ENCODE measurements at regions not wholly inside any gene's neighbourhood (a gene's known extent, or its start where the extent isn't known, plus 50 kb on each side); places are given as distances from the start of the nearest gene placed in this dataset.

GRCh38 chr20:63091901-63092659 lies 85.3 kb upstream of the BHLHE23 start:
- Mint-ChIP-seq H3K4me3 (no peak overlapping the region), H3K27me3 (peaks cover 13% of the 10 kb centered on the region), H3K4me1 (no peaks in the 10 kb centered on the region), H3K36me3 (ENCODE audit: low read depth) (no peaks in the 10 kb centered on the region), H3K27ac (no peak overlapping the region), H3K9me3 (no peaks in the 10 kb centered on the region)
- no peak for ATAC-seq (replicated peaks)

- Mint-ChIP-seq H3K4me3 (no peak overlapping the region), H3K4me1 (no peaks in the 10 kb centered on the region), H3K36me3 (ENCODE audit: low read depth) (no peaks in the 10 kb centered on the region), H3K27me3 (peaks cover 14% of the 10 kb centered on the region), H3K9me3 (no peaks in the 10 kb centered on the region), H3K27ac (no peak overlapping the region)
- no peak for ATAC-seq (replicated peaks)
Observed at GRCh38 chr20:63090682-63091571, 84.2 kb upstream of the BHLHE23 start.

- H3K4me3 Mint-ChIP-seq = no peak overlapping the region
- H3K9me3 Mint-ChIP-seq = no peaks in the 10 kb centered on the region
- ATAC-seq (replicated peaks) = no peak
- H3K27ac Mint-ChIP-seq = no peak overlapping the region
- no peaks in the 10 kb centered on the region for H3K4me1 Mint-ChIP-seq
- peaks cover 18% of the 10 kb centered on the region for H3K27me3 Mint-ChIP-seq
- no peaks in the 10 kb centered on the region for H3K36me3 Mint-ChIP-seq (ENCODE audit: low read depth)
Observed at GRCh38 chr20:63090052-63090451, 83.3 kb upstream of the BHLHE23 start.

- ATAC-seq (replicated peaks) = no peak
- Mint-ChIP-seq H3K4me3 (no peak overlapping the region), H3K36me3 (ENCODE audit: low read depth) (no peaks in the 10 kb centered on the region), H3K4me1 (no peaks in the 10 kb centered on the region), H3K27me3 (peaks cover 18% of the 10 kb centered on the region), H3K9me3 (no peaks in the 10 kb centered on the region), H3K27ac (no peak overlapping the region)
Observed at GRCh38 chr20:63089051-63089907, 82.5 kb upstream of the BHLHE23 start.

GRCh38 chr20:63087872-63088680 lies 81.3 kb upstream of the BHLHE23 start:
- Mint-ChIP-seq H3K36me3 (ENCODE audit: low read depth) (no peaks in the 10 kb centered on the region), H3K4me3 (no peak overlapping the region), H3K27me3 (peaks cover 18% of the 10 kb centered on the region), H3K4me1 (no peaks in the 10 kb centered on the region), H3K9me3 (no peaks in the 10 kb centered on the region), H3K27ac (no peak overlapping the region)
- no peak for ATAC-seq (replicated peaks)

GRCh38 chr20:63087236-63087871 lies 80.6 kb upstream of the BHLHE23 start:
- H3K4me1 Mint-ChIP-seq = no peaks in the 10 kb centered on the region
- H3K27me3 Mint-ChIP-seq = peaks cover 17% of the 10 kb centered on the region
- H3K36me3 Mint-ChIP-seq (ENCODE audit: low read depth) = no peaks in the 10 kb centered on the region
- H3K4me3 Mint-ChIP-seq = no peak overlapping the region
- H3K9me3 Mint-ChIP-seq = no peaks in the 10 kb centered on the region
- no peak for ATAC-seq (replicated peaks)
- no peak overlapping the region for H3K27ac Mint-ChIP-seq

GRCh38 chr20:63086421-63087235 lies 79.9 kb upstream of the BHLHE23 start:
- no peaks in the 10 kb centered on the region for H3K4me1 Mint-ChIP-seq
- no peak for ATAC-seq (replicated peaks)
- no peaks in the 10 kb centered on the region for H3K9me3 Mint-ChIP-seq
- H3K27ac Mint-ChIP-seq = no peak overlapping the region
- peaks cover 19% of the 10 kb centered on the region for H3K27me3 Mint-ChIP-seq
- H3K4me3 Mint-ChIP-seq = no peak overlapping the region
- no peaks in the 10 kb centered on the region for H3K36me3 Mint-ChIP-seq (ENCODE audit: low read depth)

- Mint-ChIP-seq H3K27me3 (peaks cover 16% of the 10 kb centered on the region), H3K9me3 (no peaks in the 10 kb centered on the region), H3K4me3 (no peak overlapping the region), H3K27ac (no peak overlapping the region), H3K4me1 (no peaks in the 10 kb centered on the region), H3K36me3 (ENCODE audit: low read depth) (no peaks in the 10 kb centered on the region)
- no peak for ATAC-seq (replicated peaks)
Observed at GRCh38 chr20:63085151-63085861, 78.5 kb upstream of the BHLHE23 start.

GRCh38 chr20:63084563-63084927 lies 77.8 kb upstream of the BHLHE23 start:
- no peak for ATAC-seq (replicated peaks)
- H3K9me3 Mint-ChIP-seq = no peaks in the 10 kb centered on the region
- no peak overlapping the region for H3K4me3 Mint-ChIP-seq
- no peaks in the 10 kb centered on the region for H3K4me1 Mint-ChIP-seq
- H3K27me3 Mint-ChIP-seq = peaks cover 20% of the 10 kb centered on the region
- H3K36me3 Mint-ChIP-seq (ENCODE audit: low read depth) = no peaks in the 10 kb centered on the region
- no peak overlapping the region for H3K27ac Mint-ChIP-seq

- Mint-ChIP-seq H3K4me1 (no peaks in the 10 kb centered on the region), H3K9me3 (no peaks in the 10 kb centered on the region), H3K4me3 (no peak overlapping the region), H3K27ac (no peak overlapping the region), H3K36me3 (ENCODE audit: low read depth) (no peaks in the 10 kb centered on the region), H3K27me3 (peaks cover 20% of the 10 kb centered on the region)
- ATAC-seq (replicated peaks) = no peak
Observed at GRCh38 chr20:63083831-63084562, 77.2 kb upstream of the BHLHE23 start.

GRCh38 chr20:63082939-63083735 lies 76.4 kb upstream of the BHLHE23 start:
- Mint-ChIP-seq H3K36me3 (ENCODE audit: low read depth) (no peaks in the 10 kb centered on the region), H3K27me3 (peaks cover 24% of the 10 kb centered on the region), H3K4me1 (no peaks in the 10 kb centered on the region), H3K27ac (no peak overlapping the region), H3K4me3 (no peak overlapping the region), H3K9me3 (peaks cover 4% of the 10 kb centered on the region)
- no peak for ATAC-seq (replicated peaks)

All from activated T-helper 17 cell treated with anti-CD3 and anti-CD28 coated beads, Interleukin-2, amount 50 U/mL, for 72 hours (primary cell).